Breast epithelium (tissue), 4 donors: ENCODE measurements at regions not wholly inside any gene's neighbourhood (a gene's known extent, or its start where the extent isn't known, plus 50 kb on each side); places are given as distances from the start of the nearest gene placed in this dataset.

Experiments
- DNase-seq, 2 donors: peaks; one replicate each; pipeline ENCODE4 v3.0.0-alpha.2; 2019; ENCODE audit warnings: low spot score in 2 of 2
- H3K27ac ChIP-seq, 2 donors: fragments of 200-600 bp; sonication (generic) in 1 of 2; one replicate each; pipeline ENCODE4 v1.5.1; 2016 to 2019; ENCODE audit warnings: mild to moderate bottlenecking in 1 of 2
- H3K27me3 ChIP-seq, 2 donors: fragments of 200-600 bp; sonication (generic) in 1 of 2; one replicate each; pipeline versions ENCODE4 v1.5.1 to v1.6.0; 2017 to 2019; ENCODE audit warnings: control low read depth in 1 of 2, mild to moderate bottlenecking in 1 of 2
- H3K36me3 ChIP-seq: fragments of 200-600 bp; one replicate; pipeline ENCODE4 v1.5.1; 2019
- H3K4me1 ChIP-seq, 2 donors: fragments of 200-600 bp; sonication (generic); one replicate each; pipeline ENCODE4 v1.5.1; 2016 to 2019; ENCODE audit warnings: control low read depth in 1 of 2
- H3K4me3 ChIP-seq, 3 donors: fragments of 200-600 bp; sonication (generic); 1 replicate in 2 of 3; 2 replicates in 1 of 3; pipeline ENCODE4 v1.5.1; 2016 to 2019; ENCODE audit warnings: mild to moderate bottlenecking in 3 of 3, moderate library complexity in 2 of 3
- H3K9me3 ChIP-seq, 2 donors: fragments of 200-600 bp; sonication (generic) in 1 of 2; one replicate each; pipeline ENCODE4 v1.5.1; 2016 to 2019; ENCODE audit warnings: control low read depth in 1 of 2
- CTCF ChIP-seq, 3 donors: fragments of 450-650 bp; IDR thresholded peaks; one replicate each; pipeline ENCODE4 v1.5.1; 2016 to 2017; ENCODE audit warnings: antibody characterized with exemption in 3 of 3, mild to moderate bottlenecking in 3 of 3, moderate library complexity in 3 of 3
- POLR2A ChIP-seq: fragments of 450-650 bp; IDR thresholded peaks from one replicate; pipeline ENCODE4 v1.6.1; 2016; ENCODE audit warnings: antibody characterized with exemption, mild to moderate bottlenecking, moderate library complexity
- POLR2AphosphoS5 ChIP-seq, 3 donors: sonication (generic); formaldehyde crosslinking; IDR thresholded peaks; one replicate each; pipeline ENCODE4 v1.6.1; 2017; ENCODE audit warnings: antibody characterized with exemption in 3 of 3
- intact Hi-C: fragments of 100-400 bp; cut with DNase I; formaldehyde crosslinking; loops from one replicate; pipeline ENCODE4 v1.15.1; 2023; ENCODE audit warnings: low total_unique reads

- intact Hi-C loops = no loop called here
- no peaks in the 10 kb centered on the region for H3K36me3 ChIP-seq
- H3K27me3 ChIP-seq = no peaks in the 10 kb centered on the region
- no peak for DNase-seq
- TF ChIP-seq POLR2A (no peak), CTCF (IDR thresholded peaks at IDR 0.05) (no peak), POLR2AphosphoS5 (IDR thresholded peaks at IDR 0.05) (no peak)
- H3K4me1 ChIP-seq = no peaks in the 10 kb centered on the region
- no peak overlapping the region for H3K4me3 ChIP-seq
- H3K27ac ChIP-seq = no peak overlapping the region
- no peaks in the 10 kb centered on the region for H3K9me3 ChIP-seq
Observed at GRCh38 chr4:167745024-167745687, 347.2 kb upstream of the ANXA10 start.

- peaks cover 3 to 16% of the 10 kb centered on the region in 2 donors for H3K9me3 ChIP-seq
- intact Hi-C loops = no loop called here
Observed at GRCh38 chr4:167767281-167767680, 325.1 kb upstream of the ANXA10 start.

DNA sequence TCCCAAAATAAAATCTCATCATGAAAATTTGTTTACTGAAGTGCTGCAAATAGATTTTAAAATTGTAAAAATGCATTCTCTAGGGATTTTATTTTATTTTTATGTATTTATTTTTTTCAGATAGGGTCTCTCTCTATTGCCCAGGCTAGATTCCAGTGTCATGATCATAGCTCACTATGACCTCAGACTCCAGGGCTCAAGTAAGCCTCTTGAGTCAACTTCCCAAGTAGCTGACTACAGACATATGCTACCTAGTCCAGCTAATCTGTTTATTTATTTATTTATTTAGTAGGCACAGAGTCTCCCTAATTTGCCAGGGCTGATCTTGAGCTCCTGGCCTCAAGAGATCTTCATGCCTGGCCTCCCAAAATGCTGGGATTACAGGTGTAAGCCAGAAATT is 317.7 kb upstream of the ANXA10 start:
- no peaks in the 10 kb centered on the region for H3K4me1 ChIP-seq
- no peak for DNase-seq
- intact Hi-C loops = no loop called here
- H3K27me3 ChIP-seq = no peaks in the 10 kb centered on the region
- no peaks in the 10 kb centered on the region for H3K36me3 ChIP-seq
- TF ChIP-seq POLR2AphosphoS5 (IDR thresholded peaks at IDR 0.05) = no peak
- TF ChIP-seq CTCF (IDR thresholded peaks at IDR 0.05) = no peak
- TF ChIP-seq POLR2A = no peak
- H3K27ac ChIP-seq = no peak overlapping the region
- no peak overlapping the region for H3K4me3 ChIP-seq
- H3K9me3 ChIP-seq = no peaks in the 10 kb centered on the region

More at GRCh38 chr4:167767281-167767680, 325.1 kb upstream of the ANXA10 start:
- H3K27me3 ChIP-seq = no peaks in the 10 kb centered on the region
- no peak overlapping the region for H3K27ac ChIP-seq
- TF ChIP-seq POLR2AphosphoS5 (IDR thresholded peaks at IDR 0.05) (no peak), CTCF (IDR thresholded peaks at IDR 0.05) (no peak), POLR2A (no peak)
- no peak overlapping the region for H3K4me3 ChIP-seq
- no peaks in the 10 kb centered on the region for H3K4me1 ChIP-seq
- H3K36me3 ChIP-seq = no peaks in the 10 kb centered on the region
- no peak for DNase-seq

- H3K4me3 ChIP-seq = no peak overlapping the region
- no peaks in the 10 kb centered on the region for H3K9me3 ChIP-seq
- DNase-seq = no peak
- no peak for TF ChIP-seq CTCF (IDR thresholded peaks at IDR 0.05)
- TF ChIP-seq POLR2AphosphoS5 (IDR thresholded peaks at IDR 0.05) = no peak
- TF ChIP-seq POLR2A = no peak
- intact Hi-C loops = no loop called here
- no peak overlapping the region for H3K27ac ChIP-seq
- no peaks in the 10 kb centered on the region for H3K27me3 ChIP-seq
- no peaks in the 10 kb centered on the region for H3K36me3 ChIP-seq
- no peaks in the 10 kb centered on the region for H3K4me1 ChIP-seq
Observed at GRCh38 chr4:167775375-167775774, 317.0 kb upstream of the ANXA10 start.

DNA sequence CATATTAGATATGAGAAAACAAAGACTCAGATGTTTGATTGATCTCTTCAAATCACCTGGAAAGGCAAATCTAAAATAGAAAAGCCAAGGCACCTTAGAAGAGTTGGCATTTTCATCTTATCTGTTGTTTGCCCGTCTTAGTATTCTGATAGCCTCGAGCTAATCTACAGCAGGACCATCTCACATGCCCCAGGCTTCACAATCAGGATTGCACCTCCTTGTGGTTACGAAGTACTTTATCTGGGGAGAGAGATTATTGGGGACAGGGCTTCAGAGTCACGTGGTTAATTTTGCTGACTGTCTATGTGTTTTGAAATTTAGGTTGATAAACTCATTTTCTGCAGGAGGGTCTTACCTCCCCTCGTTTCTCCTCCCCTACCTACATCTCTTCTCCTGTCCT is 313.1 kb upstream of the ANXA10 start:
- Histone ChIP-seq H3K4me1 (no peaks in the 10 kb centered on the region), H3K4me3 (no peak overlapping the region), H3K36me3 (no peaks in the 10 kb centered on the region), H3K27me3 (no peaks in the 10 kb centered on the region), H3K9me3 (peaks cover 0 to 7% of the 10 kb centered on the region in 2 donors), H3K27ac (no peak overlapping the region)
- intact Hi-C loops = no loop called here
- no peak for DNase-seq
- TF ChIP-seq POLR2AphosphoS5 (IDR thresholded peaks at IDR 0.05) (no peak), POLR2A (no peak), CTCF (IDR thresholded peaks at IDR 0.05) (no peak)
